Dermis microvascular lymphatic vessel endothelial cell (primary cell): ENCODE measurements at regions not wholly inside any gene's neighbourhood (a gene's known extent, or its start where the extent isn't known, plus 50 kb on each side); places are given as distances from the start of the nearest gene placed in this dataset.

Experiments
- DNase-seq, 2 donors: peaks; one replicate each; pipeline versions ENCODE4 v3.0.0 to v3.0.0-alpha.2; 2010; ENCODE audit warnings: low read depth in 2 of 2

DNA sequence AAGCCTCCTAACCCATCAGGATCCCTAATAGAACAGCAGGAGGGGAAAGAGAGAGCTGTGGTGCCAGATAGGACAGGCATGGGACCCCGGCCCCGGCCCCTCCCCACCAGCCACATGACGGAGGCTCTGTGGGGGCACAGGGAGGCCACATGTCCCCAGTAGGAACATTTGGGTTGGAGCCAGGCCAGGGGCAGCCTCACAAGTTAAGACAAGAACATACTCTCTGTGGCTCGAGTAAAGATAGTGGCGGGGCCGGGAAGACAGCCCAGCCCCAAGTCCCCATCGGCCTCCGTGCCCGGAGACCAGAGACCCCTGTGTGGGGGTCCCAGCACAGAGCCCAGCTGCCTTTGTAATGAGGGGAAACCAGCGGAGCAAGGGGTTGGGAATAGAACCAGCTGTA is 78.6 kb upstream of the GALNT9 start:
- no peak for DNase-seq

- no peak for DNase-seq
Measured at GRCh38 chr12:132407451-132407961, 78.1 kb upstream of the GALNT9 start.

DNA sequence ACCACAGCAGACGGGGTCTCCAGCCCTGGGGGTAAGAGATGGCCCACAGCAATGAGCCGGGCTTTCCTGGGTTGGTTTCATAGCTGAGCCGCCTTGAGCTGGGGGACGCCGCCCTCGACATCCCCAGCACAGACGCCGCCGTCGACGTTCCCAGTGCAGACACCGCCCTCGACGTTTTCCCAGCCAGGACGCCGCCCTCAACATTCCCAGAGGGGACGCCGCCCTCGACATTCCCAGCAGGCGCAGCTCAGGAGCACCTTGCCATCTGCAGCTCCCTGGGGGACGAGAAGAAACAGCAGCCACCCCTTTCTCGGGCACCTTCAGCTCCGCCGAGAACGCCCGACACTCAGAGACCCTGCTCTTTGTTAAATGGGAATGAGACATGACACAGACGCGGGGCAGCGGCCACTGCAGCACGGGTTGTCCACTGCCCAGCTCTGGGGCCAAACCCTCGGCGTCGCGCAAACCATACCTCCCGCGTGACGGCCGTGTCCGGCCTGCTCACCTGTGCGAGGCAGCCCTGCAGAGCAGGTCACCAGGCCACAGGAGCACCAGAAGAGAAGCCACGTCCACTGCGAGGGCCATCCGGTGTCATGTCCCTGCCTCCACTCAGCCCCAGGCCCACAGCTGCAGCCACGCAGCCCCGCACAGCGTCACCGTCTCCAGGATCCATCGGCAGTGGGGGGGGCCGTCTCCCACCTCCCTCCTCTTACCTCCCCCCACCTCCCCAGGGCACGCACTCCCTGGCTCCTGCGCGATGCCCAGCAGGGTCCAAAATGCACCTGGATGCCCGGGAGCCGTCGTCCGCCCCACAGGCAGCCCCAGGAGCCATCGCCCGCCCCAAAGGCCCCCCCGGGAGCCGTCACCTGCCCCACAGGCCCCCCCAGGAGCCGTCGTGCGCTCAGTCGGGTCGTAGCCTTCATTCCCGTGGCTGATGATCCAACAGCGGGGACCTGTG is 77.4 kb upstream of the GALNT9 start:
- no peak for DNase-seq

DNA sequence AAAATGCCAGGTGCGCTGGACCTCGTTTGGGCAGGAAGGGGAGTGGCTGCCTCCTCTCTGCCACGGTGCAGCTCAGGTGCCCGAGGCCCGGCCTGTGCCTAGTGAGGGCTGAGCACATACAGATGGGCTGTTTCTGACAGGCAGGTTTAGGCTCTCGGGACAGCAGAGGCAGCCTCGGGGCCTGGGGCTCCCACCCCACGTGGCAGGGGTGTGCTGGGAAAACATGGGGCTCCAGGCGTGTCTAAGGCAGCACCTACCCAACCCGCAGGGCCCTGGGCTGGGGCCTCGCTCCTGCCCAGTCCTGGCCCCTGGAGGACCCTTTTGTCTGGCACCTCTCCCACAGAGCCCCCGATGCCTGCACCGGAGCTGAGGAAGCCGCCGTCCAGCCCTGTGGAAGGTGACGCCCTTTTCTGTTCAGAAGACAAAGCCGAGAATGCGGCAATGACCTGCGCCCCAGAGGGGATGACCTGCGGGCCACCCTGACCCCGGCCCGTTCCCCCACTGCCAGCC is 76.4 kb upstream of the GALNT9 start:
- DNase-seq, result no peak

DNA sequence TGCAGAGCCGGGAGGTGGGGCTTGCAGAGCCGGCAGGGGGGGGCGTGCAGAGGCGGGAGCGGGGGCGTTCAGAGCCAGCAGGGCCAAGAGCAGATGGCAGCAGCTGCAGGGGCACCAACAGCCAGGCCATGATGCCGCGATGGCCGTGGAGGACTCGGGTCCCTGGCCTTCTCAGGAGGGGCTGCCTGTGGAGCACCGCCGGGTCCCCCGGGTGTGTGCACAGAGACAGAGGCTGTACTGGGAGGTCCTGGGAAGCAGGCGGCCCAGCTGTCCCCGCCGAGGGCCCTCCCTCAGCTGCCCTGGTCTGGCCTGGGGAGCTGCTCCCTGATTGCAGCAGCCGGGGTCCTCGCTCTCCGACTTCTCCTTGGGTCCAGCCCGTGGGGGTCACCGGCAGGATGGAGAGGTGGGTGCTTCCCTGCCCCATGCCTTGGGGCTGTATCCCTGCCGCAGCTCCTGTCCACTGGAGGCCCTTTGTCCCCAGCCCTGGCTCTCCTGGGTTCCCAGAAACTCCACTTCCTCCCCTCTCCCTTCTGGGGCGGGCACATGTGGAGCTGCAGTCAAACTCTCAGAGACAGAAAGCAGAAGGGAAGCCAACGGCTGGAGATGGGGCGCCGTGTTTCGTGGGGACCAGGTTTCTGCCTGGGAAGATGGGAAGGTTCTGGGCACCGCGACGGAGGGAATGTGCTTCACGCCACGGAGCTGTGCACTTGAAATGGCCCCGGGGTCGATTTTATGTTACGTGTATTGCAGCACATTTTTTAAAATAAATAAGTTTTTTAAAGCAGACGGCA is 75.8 kb upstream of the GALNT9 start:
- DNase-seq, result no peak

DNA sequence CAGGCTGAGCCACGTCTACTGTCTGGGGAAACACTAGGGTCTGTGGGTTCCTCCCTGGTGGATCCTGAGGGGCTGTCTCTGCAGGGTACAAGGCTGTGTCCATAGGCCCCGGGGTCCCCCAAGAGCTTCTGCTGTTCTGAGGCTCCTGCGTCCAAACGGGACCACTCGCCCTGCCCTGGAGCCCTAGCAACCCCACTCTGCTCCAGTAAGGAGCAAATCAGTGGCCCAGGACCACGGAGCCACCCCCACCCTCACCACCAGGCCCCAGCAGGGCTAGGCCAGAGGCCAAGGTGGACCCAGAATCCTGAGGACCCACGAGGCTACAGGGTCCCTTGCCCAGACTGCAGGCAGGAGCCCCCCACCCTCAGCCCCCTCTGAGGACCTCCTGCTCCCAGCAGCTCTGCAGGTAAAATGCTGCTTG is 75.1 kb upstream of the GALNT9 start:
- DNase-seq, result no peak

DNA sequence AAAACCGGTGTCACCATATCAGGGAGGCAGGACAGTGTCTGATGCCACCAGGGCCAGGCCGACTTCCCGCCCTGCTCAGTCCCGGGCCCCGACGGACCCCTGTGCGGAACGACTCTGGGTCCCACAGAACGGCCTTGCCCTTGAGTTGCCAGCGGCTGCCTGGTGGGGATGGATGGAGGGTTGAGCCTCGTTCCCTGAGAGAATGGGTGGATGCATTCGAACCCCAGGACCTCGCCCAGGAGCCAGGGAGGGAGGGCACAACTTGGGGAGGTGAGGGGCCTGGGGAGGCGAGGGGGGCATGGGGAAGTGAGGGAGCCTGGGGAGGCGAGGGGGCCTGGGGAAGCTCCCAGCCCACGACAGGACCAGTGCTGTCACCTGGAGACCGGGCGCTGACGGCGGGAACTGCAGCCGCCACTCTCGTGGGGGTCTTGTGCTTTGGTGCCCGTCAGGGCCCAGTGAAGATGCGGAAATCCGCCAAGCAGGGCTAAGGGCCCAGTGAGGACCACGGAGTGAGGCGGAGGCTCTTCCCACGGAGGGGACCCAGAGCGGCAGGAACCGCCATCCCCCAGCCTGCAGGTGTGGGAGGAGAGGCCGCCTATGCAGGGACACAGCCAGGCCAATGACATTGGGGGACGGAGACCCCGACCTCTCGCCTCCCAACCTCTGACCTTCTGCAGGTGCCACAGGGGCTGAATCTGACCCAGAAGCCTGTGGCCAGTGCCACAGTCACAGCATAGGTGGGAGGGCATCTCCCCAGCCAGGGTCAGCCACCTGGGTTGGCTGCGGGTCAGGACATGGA is 74.4 kb upstream of the GALNT9 start:
- no peak for DNase-seq

- no peak for DNase-seq
Measured at GRCh38 chr12:132402831-132403416, 73.5 kb upstream of the GALNT9 start.

DNA sequence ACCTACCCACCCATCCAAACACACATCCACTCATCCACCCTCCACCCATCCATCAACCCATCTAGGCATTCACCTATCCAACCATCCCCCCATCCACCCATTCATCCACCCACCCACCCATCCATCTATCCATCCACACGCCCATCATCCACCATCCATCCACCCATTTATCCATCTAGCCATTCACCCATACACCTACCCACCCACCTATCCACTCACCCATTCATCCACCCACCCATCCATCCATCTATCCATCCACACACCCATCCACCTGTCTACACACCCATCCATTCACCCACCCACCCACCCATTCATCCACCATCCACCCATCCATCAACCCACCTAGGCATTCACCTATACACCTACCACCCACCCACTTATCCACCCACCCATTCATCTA is 72.6 kb upstream of the GALNT9 start:
- no peak for DNase-seq

DNA sequence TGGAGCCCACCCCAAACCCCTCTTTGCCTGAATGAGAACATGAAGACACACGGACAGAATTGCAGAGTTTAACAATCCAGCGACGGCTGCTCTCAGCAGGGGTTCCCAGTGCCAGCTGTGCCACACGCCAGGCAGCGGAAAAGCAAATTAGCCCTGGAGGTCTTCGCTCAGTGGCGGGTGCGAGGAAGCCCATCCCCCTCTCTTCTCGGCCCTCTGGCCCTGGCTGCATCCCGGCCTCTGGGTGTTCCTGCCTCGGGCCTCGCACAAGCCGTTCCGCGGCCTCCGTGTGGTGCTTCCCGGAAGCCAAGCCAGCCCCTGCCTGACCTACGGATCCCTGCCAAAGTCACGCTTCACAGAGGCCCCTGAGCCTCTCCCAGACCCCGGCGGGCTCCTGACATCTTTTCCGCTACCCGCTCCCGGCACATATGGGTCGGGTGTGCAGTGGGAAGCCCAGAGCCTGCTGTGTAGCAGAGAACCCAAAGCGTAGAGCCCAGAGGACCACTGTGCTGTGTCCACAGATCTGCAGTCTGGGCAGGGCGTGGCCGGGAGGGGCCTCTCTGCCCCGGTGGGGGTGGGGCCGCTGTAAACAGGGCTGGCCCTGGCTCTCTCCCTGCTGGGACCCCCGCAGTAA is 70.7 kb upstream of the GALNT9 start:
- DNase-seq, result no peak

- no peak for DNase-seq
Measured at GRCh38 chr12:132399092-132400010, 70.0 kb upstream of the GALNT9 start.

- DNase-seq, result no peak
Measured at GRCh38 chr12:132398386-132398991, 69.1 kb upstream of the GALNT9 start.

GRCh38 chr12:132397934-132398385 is 68.6 kb upstream of the GALNT9 start:
- DNase-seq, result no peak

DNA sequence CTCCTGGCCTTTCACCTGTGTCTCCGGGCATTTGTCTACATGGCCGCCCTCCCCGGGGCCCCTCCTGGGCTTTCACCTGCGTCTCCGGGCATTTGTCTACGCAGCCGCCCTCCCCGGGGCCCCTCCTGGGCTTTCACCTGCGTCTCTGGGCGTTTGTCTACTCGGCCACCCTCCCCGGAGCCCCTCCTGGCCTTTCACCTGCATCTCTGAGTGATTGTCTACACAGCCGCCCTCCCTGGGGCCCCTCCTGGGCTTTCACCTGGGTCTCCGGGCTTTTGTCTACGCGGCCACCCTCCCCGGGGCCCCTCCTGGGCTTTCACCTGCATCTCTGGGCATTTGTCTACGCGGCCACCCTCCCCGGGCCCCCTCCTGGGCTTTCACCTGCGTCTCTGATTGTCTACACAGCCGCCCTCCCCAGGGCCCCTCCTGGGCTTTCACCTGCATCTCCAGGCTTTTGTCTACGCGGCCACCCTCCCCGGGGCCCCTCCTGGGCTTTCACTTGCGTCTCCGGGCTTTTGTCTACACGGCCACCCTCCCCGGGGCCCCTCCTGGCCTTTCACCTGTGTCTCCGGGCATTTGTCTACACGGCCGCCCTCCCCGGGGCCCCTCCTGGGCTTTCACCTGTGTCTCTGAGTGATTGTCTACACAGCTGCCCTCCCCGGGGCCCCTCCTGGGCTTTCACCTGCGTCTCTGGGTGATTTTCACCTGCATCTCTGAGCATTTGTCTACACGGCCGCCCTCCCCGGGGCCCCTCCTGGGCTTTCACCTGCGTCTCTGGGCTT is 68.0 kb upstream of the GALNT9 start:
- no peak for DNase-seq

DNA sequence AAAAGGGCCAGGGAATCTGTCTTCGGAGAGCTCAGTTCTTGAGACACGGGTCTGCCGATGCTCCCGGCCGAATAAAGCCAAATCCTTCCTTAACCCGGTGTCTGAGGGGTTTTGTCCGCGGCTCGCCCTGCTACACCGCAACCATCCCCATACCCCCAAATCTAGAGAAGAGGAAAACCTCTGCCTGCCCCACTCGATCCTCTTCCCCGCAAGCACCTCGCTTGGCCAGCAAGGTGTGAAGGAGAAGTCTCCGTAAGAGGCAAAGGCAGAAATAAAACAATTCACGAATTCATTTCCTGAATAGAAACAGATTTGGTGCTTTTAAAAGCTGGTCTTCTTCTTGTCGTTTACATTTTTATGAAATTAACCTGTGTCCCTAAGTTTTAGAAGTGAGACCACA is 67.3 kb upstream of the GALNT9 start:
- DNase-seq, result no peak

- no peak for DNase-seq
Measured at GRCh38 chr12:132395908-132396305, 66.5 kb upstream of the GALNT9 start.

- no peak for DNase-seq
Measured at GRCh38 chr12:132395192-132395907, 66.0 kb upstream of the GALNT9 start.
